ENCODE measurements at regions not wholly inside any gene's neighbourhood (a gene's known extent, or its start where the extent isn't known, plus 50 kb on each side); places are given as distances from the start of the nearest gene placed in this dataset.
"Not testable (repeated sequence)": the region's sequence is repeated elsewhere in the genome, so short reads cannot be mapped to it uniquely, and the experiment has no call there.

DNA sequence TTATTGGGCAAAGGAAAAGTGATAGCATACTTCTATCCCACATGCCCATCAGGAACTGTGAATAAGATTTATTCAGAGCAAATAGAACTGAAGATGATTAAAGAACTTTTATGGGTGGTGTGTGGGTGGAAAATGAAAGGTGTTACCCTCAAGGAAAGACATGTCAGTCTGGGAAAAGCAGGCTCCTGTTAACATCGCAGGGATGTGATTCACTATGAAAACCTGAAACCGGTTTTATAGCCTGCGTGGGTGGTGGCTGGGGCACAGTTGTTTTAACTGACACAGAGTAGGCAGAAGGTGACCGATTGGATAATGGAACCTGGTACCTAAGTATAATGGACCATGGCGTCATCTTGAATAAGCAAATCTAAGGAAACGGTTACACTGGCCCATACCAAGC is 61.3 kb upstream of the CASK start:
- DNase-seq (ENCODE audit: low spot score): no peak

DNA sequence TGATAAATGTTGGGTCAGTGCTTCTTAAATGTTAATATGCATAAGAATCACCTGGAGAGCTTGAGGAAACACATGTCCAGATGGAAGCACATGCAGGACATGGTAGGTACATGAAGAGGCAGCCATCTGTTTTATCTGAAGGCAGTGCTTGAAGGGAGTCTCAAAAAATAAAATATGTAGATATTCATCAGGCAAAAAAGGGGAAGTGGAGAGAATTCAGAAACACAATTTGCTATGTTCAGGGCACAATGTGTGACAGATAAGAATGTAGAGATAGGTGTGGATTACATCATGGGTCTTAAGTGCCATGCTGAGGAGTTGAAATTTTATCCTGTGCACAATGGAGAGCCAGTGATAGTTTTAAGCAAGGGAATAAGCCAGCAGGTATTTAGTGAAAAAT is 59.6 kb upstream of the CASK start:
- DNase-seq (ENCODE audit: low spot score): no peak

DNA sequence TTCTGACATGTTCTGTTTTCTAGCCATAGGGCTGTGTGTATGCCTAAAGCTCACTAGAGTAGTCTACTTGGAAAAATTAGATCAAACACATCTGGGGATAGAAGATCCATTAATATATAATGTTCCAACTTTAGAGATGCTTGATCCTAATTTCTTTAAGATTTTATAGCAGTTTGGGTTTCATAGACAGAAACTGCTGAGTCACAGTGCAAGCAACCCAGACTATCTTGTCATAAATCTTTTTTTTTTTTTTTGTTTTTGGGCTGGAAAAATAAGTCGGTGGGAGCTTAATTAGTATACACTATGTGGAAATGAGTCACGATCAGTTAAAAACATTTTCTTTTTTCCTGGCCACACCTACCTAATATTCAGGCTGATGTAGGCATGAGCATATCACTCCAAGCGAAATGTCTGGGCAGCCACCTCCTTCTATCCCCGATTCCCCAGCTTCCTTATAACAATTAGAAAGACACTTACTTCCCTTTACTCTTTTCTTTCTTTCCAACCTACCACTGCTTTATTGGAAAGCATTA is 58.2 kb upstream of the CASK start:
- no peak for DNase-seq (ENCODE audit: low spot score)

DNA sequence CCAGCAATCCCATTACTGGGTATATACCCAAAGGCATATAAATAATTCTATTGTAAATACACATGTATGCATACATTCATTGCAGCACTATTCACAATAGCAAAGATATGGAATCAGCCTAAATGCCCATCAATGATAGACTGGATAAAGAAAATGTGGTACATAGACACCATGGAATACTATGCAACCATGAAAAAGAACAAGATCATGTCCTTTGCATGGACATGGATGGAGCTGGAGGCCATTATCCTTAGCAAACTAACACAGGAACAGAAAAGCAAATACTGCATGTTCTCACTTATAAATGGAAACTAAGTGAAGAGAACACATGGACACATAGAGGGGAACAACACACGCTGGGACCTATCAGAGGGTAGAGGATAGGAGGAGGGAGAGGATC is 51.3 kb upstream of the CASK start:
- not testable (repeated sequence) for DNase-seq (ENCODE audit: low spot score)

DNA sequence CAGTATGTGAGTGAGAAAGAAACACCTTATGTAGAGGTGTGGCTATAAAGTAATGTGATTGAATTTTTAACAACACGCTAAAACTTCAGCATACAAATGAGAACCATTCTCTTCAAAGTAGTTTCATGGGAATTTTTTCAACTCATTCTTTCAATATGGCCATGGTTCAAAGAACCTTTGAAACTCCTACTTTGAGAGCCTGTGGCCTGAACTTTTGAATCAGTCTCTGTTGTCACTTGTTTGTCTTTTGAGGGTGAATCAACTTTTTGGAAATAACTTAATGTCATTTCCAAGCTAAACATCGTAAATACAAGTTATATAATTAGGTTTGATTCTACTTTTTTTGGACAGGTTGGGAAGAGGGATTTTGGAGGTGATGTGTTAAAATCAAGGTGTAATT is 49.9 kb upstream of the CASK start:
- DNase-seq (ENCODE audit: low spot score): no peak

Measured in cerebellar cortex (tissue), 1 donor.